PC-3 (cell line): ENCODE measurements at regions not wholly inside any gene's neighbourhood (a gene's known extent, or its start where the extent isn't known, plus 50 kb on each side); places are given as distances from the start of the nearest gene placed in this dataset.
A peak's percentile ranks its signal among the peaks of the same experiment; 100 is the strongest.

Source experiments
- ATAC-seq: fragments of 200-7000 bp; cut with Tn5 transposase; 2 replicates; pipeline ENCODE4 v1.9.1; 2020; ENCODE audit warnings: mild to moderate bottlenecking, moderate library complexity
- BruUV-seq: library from RNA; stranded (reverse); fragments of 400-500 nt; replicated peaks from 2 replicates; lab custom pipeline; 2021; lab: Mats Ljungman, UMichigan
- CTCF ChIA-PET: fragments of 300-600 bp; sonication (Branson Sonifier 250); formaldehyde crosslinking; loops from one replicate; lab custom pipeline; 2022; ENCODE audit warnings: antibody characterized with exemption; lab: Charles Lee
- POLR2A ChIA-PET: fragments of 300-600 bp; sonication (Branson Sonifier 250); formaldehyde crosslinking; loops from one replicate; lab custom pipeline; 2022; ENCODE audit warnings: antibody characterized with exemption; ENCODE audit not compliant: unreplicated experiment; lab: Charles Lee
- DNase-seq: peaks from one replicate; pipeline ENCODE4 v3.0.0-alpha.2; 2015
- H2AFZ ChIP-seq: fragments of 300-600 bp; sonication (generic); 2 replicates; pipeline ENCODE4 v1.6.0; 2016; ENCODE audit warnings: antibody characterized with exemption, low read length
- H3F3A ChIP-seq: fragments of 300-600 bp; sonication (generic); one replicate; pipeline ENCODE4 v1.6.0; 2017; ENCODE audit warnings: antibody characterized with exemption, low read length, control low read depth, mild to moderate bottlenecking; ENCODE audit not compliant: unreplicated experiment
- H3K27ac ChIP-seq: fragments of 300-600 bp; sonication (generic); 2 replicates; pipeline ENCODE4 v1.5.1; 2016; ENCODE audit warnings: mild to moderate bottlenecking, low read length
- H3K27me3 ChIP-seq: fragments of 300-600 bp; sonication (generic); 2 replicates; pipeline ENCODE4 v1.6.1; 2016; ENCODE audit warnings: low read length, mixed read lengths
- H3K36me3 ChIP-seq: fragments of 300-600 bp; sonication (generic); 2 replicates; pipeline ENCODE4 v1.6.1; 2016; ENCODE audit warnings: low read depth, mixed run types, low read length, mixed read lengths
- H3K4me1 ChIP-seq: fragments of 300-600 bp; sonication (generic); 2 replicates; pipeline ENCODE4 v1.5.1; 2016; ENCODE audit warnings: low read length; ENCODE audit not compliant: insufficient read depth
- H3K4me2 ChIP-seq: fragments of 300-600 bp; sonication (generic); 2 replicates; pipeline ENCODE4 v1.6.0; 2016; ENCODE audit warnings: low read length
- H3K4me3 ChIP-seq: fragments of 300-600 bp; sonication (generic); 2 replicates; pipeline ENCODE4 v1.5.1; 2016; ENCODE audit warnings: mild to moderate bottlenecking, low read length, mixed read lengths
- H3K79me2 ChIP-seq: fragments of 300-600 bp; sonication (generic); 2 replicates; pipeline ENCODE4 v1.6.1; 2017; ENCODE audit warnings: low read length, mixed read lengths
- H3K9ac ChIP-seq: fragments of 300-600 bp; sonication (generic); 2 replicates; pipeline ENCODE4 v1.6.0; 2016; ENCODE audit warnings: mild to moderate bottlenecking, low read length
- H3K9me2 ChIP-seq: fragments of 300-600 bp; sonication (generic); replicated peaks from 2 replicates; pipeline ENCODE4 v1.6.1; 2016; ENCODE audit warnings: mixed run types, low read length, mixed read lengths
- H3K9me3 ChIP-seq: fragments of 300-600 bp; sonication (generic); 2 replicates; pipeline ENCODE4 v1.6.1; 2016; ENCODE audit warnings: low read length, mixed read lengths
- H4K20me1 ChIP-seq: fragments of 300-600 bp; sonication (generic); 2 replicates; pipeline ENCODE4 v1.6.1; 2016; ENCODE audit warnings: low read length, mixed read lengths
- EZH2 ChIP-seq: fragments of 300-600 bp; sonication (generic); IDR thresholded peaks from one replicate; pipeline ENCODE4 v1.6.1; 2017; ENCODE audit warnings: antibody characterized with exemption, mild to moderate bottlenecking, low read length; ENCODE audit not compliant: unreplicated experiment
- EZH2phosphoT487 ChIP-seq: fragments of 300-600 bp; sonication (generic); IDR thresholded peaks from 2 replicates; pipeline ENCODE4 v1.6.1; 2018; ENCODE audit warnings: mild to moderate bottlenecking, antibody characterized with exemption, low read length, borderline replicate concordance
- intact Hi-C: fragments of 100-400 bp; cut with micrococcal nuclease; formaldehyde crosslinking; loops from 2 replicates; pipeline ENCODE4 v1.9.0; 2023
- TF ChIP-seq, protein P1 (sequence below): fragments of 300-600 bp; sonication (generic); conservative IDR thresholded peaks from 2 replicates; pipeline ENCODE4 v1.5.1; 2017; ENCODE audit warnings: antibody characterized with exemption, low read depth, mild to moderate bottlenecking, low read length

GRCh38 chr3:182620723-182621434 is 172.4 kb upstream of the ATP11B start:
- no peaks in the 10 kb centered on the region for H3K9me3 ChIP-seq
- H3K4me3 ChIP-seq = no peak overlapping the region
- no peak overlapping the region for H3K9ac ChIP-seq
- DNase-seq (no peak), ATAC-seq (no peak)
- ChIA-PET CTCF (interaction anchor here (0.5 to 0.7 kb wide), 3 partner anchors 372 to 706 kb away, joined by 4 to 7 read pairs (median 5); no protein-coding TSS in a partner anchor), POLR2A (interaction anchor here (0.5 kb wide), 1 partner anchor 736 kb away, joined by 5 read pairs; no protein-coding TSS in a partner anchor)
- no peaks in the 10 kb centered on the region for H4K20me1 ChIP-seq
- no peak overlapping the region for H3K4me2 ChIP-seq
- no peaks in the 10 kb centered on the region for H3K27me3 ChIP-seq
- peaks cover 28% of the 10 kb centered on the region for H3K4me1 ChIP-seq
- BruUV-seq = no TSS peak
- no peak overlapping the region for H2AFZ ChIP-seq
- TF ChIP-seq, protein P1, sequence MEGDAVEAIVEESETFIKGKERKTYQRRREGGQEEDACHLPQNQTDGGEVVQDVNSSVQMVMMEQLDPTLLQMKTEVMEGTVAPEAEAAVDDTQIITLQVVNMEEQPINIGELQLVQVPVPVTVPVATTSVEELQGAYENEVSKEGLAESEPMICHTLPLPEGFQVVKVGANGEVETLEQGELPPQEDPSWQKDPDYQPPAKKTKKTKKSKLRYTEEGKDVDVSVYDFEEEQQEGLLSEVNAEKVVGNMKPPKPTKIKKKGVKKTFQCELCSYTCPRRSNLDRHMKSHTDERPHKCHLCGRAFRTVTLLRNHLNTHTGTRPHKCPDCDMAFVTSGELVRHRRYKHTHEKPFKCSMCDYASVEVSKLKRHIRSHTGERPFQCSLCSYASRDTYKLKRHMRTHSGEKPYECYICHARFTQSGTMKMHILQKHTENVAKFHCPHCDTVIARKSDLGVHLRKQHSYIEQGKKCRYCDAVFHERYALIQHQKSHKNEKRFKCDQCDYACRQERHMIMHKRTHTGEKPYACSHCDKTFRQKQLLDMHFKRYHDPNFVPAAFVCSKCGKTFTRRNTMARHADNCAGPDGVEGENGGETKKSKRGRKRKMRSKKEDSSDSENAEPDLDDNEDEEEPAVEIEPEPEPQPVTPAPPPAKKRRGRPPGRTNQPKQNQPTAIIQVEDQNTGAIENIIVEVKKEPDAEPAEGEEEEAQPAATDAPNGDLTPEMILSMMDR = no peak
- no peak for TF ChIP-seq EZH2
- TF ChIP-seq EZH2phosphoT487 = no peak
- H3F3A ChIP-seq = no peaks in the 10 kb centered on the region
- intact Hi-C loops = no loop called here
- H3K36me3 ChIP-seq = no peaks in the 10 kb centered on the region
- H3K79me2 ChIP-seq = no peaks in the 10 kb centered on the region
- no peak overlapping the region for H3K27ac ChIP-seq
- no peaks in the 10 kb centered on the region for H3K9me2 ChIP-seq

- no peak overlapping the region for H3K27ac ChIP-seq
- no peaks in the 10 kb centered on the region for H3K9me2 ChIP-seq
- no peak overlapping the region for H3K9ac ChIP-seq
- no peaks in the 10 kb centered on the region for H3K79me2 ChIP-seq
- no peak overlapping the region for H3K4me3 ChIP-seq
- ChIA-PET CTCF (interaction anchor here (0.5 to 0.6 kb wide), 2 partner anchors 372 to 922 kb away, joined by 5 to 7 read pairs; no protein-coding TSS in a partner anchor), POLR2A (no interaction called here)
- H3F3A ChIP-seq = no peaks in the 10 kb centered on the region
- no TSS peak for BruUV-seq
- H3K36me3 ChIP-seq = no peaks in the 10 kb centered on the region
- H4K20me1 ChIP-seq = no peaks in the 10 kb centered on the region
- no peaks in the 10 kb centered on the region for H3K9me3 ChIP-seq
- no peak for TF ChIP-seq EZH2
- TF ChIP-seq, protein P1 = peak; percentile 72
- intact Hi-C loops = loop anchor here (1.0 kb wide), 1 partner anchor 62 kb away; no protein-coding TSS in a partner anchor
- no peak overlapping the region for H3K4me2 ChIP-seq
- H3K27me3 ChIP-seq = no peaks in the 10 kb centered on the region
- DNase-seq = peak; percentile 50
- H3K4me1 ChIP-seq = peaks cover 35% of the 10 kb centered on the region
- no peak overlapping the region for H2AFZ ChIP-seq
- no peak for ATAC-seq
Observed at GRCh38 chr3:182621435-182622240, 171.7 kb upstream of the ATP11B start.
